Medulla oblongata (tissue), 1 donor: ENCODE measurements at regions not wholly inside any gene's neighbourhood (a gene's known extent, or its start where the extent isn't known, plus 50 kb on each side); places are given as distances from the start of the nearest gene placed in this dataset.

ENCODE experiments used
- DNase-seq: peaks from one replicate; pipeline ENCODE4 v3.0.0-alpha.2; 2015; ENCODE audit errors: extremely low spot score

- DNase-seq = no peak
These were observed 663.8 kb upstream of the CDH9 start for GRCh38 chr5:27701931-27702903.

DNA sequence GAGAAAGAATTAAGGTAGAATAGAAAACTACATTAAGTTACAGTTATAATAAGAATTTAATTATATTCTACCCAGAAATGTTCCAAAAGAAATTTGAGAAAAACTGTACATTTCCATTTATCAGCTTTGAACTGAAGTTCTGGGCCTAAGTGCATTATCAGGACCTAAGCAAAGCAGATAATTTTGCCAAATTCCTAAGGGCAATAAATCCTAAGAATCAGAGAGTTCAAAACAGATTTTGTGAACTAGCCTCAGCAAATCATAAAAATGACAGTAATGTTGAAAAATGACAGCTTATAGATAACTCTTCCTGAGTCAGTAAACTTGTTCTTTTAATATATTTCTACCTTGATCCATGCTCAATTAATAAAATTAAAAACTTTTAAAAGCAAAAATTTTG, 662.1 kb upstream of the CDH9 start:
- DNase-seq = no peak

GRCh38 chr5:27682600-27682999, 644.2 kb upstream of the CDH9 start:
- DNase-seq = no peak

DNA sequence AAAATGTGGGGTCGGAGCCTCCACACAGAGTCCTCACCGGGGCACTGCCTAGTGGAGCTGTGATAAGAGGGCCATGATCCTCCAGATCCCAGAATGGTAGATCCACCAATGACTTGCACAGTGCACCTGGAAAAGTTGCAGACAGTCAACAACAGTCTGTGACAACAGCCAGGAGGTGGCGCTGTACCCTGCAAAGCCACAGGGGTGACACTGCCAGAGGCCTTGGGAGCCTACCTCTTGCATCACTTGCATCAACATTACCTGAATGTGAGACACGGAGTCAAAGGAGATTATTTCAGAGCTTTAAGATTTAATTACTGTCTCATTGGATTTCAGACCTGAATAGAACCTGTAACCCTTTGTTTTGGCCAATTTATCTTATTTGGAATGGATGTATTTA, 614.1 kb upstream of the CDH9 start:
- DNase-seq = no peak

GRCh38 chr5:27639005-27639612, 600.7 kb upstream of the CDH9 start:
- no peak for DNase-seq

- no peak for DNase-seq
These were observed 581.6 kb upstream of the CDH9 start for GRCh38 chr5:27619982-27620381.

- no peak for DNase-seq
These were observed 573.8 kb upstream of the CDH9 start for GRCh38 chr5:27612161-27612560.

GRCh38 chr5:27608992-27609391, 570.6 kb upstream of the CDH9 start:
- DNase-seq = no peak

DNA sequence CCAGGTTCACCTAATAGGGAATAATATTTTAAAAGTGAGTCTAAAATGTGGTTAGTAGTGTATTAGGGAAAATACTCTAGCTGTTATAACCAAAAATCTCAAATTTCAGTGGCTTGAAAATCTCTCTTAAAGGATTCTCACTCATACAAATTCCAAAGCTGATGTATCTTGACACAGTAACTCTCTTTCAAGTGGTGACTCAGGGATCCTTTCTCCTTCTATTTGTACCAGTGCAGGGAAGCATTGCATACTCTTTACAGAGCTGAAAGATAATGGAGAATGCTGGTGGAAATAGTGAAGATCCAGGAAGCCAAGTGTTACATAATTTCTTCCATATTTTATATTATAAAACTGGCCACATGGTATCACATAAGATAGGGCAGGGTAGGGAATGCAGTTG, 560.2 kb upstream of the CDH9 start:
- no peak for DNase-seq

- DNase-seq = no peak
These were observed 555.8 kb upstream of the CDH9 start for GRCh38 chr5:27594141-27594540.

DNA sequence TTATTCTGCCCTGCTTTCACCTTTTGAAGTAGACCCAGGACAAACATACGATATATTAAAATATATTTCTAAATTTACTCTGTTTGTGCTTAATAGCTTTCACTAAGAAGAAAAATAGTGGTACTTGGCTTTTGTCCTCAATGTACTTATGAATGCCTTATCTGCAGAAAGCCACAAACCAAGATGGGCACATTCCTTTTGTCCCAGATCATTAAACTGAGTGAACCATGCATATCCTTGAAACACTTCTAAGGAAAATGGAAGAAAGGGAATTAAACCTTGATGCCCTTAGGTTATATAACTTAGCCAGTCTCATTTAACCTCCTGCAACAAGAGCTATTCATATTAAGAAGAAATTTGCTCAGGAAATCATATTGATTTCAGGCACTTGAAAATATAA, 553.8 kb upstream of the CDH9 start:
- no peak for DNase-seq

DNA sequence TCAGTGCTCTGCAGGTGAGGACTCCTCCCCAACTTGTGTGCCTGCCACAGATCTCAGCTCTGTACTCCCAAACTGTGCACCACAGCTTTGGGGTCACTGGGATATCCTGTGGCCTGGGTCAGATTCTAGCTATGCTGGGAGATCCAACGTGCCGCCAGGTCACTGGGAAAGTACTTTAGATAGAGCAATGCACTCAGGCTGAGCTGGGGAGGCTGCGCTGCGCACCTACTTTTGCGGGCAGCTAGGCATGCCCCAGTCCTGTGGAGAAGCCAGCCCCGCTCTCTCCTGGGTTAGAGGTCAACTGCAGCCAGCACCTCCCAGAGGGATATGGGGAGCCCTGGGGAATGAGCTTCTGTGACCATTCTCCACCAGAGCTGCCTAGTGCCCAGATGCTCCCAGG, 552.1 kb upstream of the CDH9 start:
- no peak for DNase-seq

GRCh38 chr5:27578279-27578678, 539.9 kb upstream of the CDH9 start:
- no peak for DNase-seq

DNA sequence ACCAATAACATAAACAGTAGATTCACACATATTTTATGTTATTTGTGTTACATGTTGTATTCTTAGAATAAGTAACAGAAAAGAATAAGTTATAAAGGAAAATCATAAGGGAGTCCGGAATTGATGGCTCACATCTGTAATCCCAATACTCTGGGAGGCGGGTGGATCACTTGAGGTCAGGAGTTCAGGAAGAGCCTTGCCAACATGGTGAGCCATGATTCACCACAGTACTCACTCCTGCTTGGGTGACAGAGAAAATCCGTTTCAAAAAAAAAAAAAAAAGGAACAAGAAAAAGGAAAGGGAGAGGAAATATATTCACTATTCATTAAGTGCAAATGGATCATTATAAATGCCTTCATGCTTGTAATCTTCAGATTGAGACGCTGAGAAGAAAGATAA, 533.3 kb upstream of the CDH9 start:
- DNase-seq = no peak

- no peak for DNase-seq
These were observed 530.4 kb upstream of the CDH9 start for GRCh38 chr5:27568811-27569210.

GRCh38 chr5:27561408-27561807, 523.0 kb upstream of the CDH9 start:
- DNase-seq = no peak

GRCh38 chr5:27548484-27548883, 510.1 kb upstream of the CDH9 start:
- DNase-seq = no peak

GRCh38 chr5:27535031-27535557, 496.7 kb upstream of the CDH9 start:
- DNase-seq = no peak

DNA sequence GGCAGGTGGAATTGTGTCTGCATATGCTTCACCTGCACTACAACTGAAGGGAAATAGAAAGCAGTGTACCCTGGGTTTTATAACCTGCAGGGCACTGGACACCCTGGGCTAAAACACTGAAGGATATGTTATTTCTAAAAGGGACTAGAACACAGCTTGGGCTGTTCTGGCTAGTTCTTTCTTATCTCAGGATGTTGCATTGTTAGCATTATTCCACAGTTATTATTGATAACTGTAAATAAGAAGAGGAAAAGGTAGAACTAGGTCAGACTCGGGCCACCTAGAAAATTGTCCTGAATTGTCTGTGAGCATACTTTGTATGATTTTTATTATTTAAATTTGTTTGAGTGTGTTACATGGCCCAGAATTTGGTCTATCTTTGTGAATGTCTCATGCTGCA, 493.9 kb upstream of the CDH9 start:
- DNase-seq = no peak

- no peak for DNase-seq
These were observed 486.1 kb upstream of the CDH9 start for GRCh38 chr5:27524515-27524914.

DNA sequence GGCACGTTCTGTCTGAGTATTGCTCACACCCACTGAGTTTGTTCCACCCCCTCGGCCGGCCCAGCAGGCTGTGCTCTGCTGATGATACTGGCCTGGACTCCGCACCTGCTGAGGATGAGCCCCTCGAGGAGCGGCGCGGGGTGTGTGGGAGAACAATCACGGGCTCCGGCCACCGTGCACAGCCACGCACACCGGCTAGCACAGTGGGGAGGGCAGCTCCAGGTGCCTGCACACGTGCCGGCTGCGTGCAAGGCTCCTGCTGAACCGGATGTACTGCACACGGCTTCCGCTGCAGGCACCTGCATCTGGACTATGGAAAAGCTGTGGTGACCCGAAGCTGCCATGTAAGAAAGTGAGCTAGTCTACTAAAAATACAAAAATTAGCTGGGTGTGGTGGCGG, 485.2 kb upstream of the CDH9 start:
- no peak for DNase-seq

GRCh38 chr5:27516437-27516836, 478.1 kb upstream of the CDH9 start:
- DNase-seq = no peak

- no peak for DNase-seq
These were observed 472.7 kb upstream of the CDH9 start for GRCh38 chr5:27511061-27511460.
